ENCODE measurements at regions not wholly inside any gene's neighbourhood (a gene's known extent, or its start where the extent isn't known, plus 50 kb on each side); places are given as distances from the start of the nearest gene placed in this dataset.
"Not testable (repeated sequence)": the region's sequence is repeated elsewhere in the genome, so short reads cannot be mapped to it uniquely, and the experiment has no call there.

DNA sequence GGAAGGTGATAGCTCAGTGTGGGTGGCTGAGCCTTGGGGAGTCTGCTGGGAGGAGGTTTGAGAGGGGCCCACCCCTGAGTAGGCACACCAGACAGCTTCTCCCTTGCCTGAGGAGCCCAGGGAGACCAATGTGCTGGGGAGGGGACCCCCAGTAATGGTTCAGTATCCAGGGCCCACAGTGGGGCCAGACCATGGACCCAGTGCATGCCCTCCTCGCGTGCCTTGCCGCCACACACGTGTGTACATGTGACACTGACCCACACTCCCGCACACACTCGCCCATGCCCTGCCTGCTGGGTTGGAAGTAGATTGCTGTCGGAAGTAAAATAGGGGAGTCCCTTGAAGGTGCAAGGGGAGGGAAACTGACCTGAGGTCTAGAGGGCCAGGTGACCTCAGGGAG is 184.3 kb downstream of the TBC1D2B start:
- TF ChIP-seq POLR2A (IDR thresholded peaks at IDR 0.05; ENCODE audit: low read length); GATA1 (IDR thresholded peaks at IDR 0.05; ENCODE audit: low read depth, low read length): not testable (repeated sequence)
